ENCODE measurements at regions not wholly inside any gene's neighbourhood (a gene's known extent, or its start where the extent isn't known, plus 50 kb on each side); places are given as distances from the start of the nearest gene placed in this dataset.

GRCh38 chr20:19930426-19930825, 86.7 kb upstream of the NAA20 start:
- DNase-seq (ENCODE audit: low read depth, low spot score) = no peak
- in situ Hi-C loops (cut with HindIII; ENCODE audit: low pct_unique_long_range_greater_than_20kb, low sequenced_read_pairs) = no loop called here

DNA sequence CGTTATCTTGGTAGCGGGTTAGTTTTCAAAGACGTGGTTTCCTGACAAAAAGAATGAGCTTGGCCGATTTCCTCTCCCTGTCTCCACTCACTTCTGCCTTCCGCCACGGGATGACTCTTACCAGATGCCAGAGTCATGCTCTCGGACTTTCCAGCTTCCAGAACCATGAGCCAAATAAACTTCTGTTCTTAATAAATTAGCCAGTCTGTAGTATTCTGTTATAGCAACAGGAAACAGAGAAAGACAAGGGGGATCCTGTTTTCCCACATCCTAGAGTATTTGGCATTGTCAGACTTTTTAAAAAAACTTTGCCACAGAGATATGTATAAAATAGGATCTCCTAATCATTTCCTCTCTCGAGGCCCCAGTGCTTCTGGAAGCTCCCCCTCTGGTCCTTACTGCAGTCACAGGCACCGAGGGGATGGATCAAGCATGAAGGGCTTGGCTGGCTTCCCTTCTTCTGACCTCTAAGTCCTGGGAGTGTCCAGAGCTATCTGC, 84.9 kb upstream of the NAA20 start:
- DNase-seq (ENCODE audit: low read depth, low spot score) = no peak
- in situ Hi-C loops (cut with HindIII; ENCODE audit: low pct_unique_long_range_greater_than_20kb, low sequenced_read_pairs) = no loop called here

DNA sequence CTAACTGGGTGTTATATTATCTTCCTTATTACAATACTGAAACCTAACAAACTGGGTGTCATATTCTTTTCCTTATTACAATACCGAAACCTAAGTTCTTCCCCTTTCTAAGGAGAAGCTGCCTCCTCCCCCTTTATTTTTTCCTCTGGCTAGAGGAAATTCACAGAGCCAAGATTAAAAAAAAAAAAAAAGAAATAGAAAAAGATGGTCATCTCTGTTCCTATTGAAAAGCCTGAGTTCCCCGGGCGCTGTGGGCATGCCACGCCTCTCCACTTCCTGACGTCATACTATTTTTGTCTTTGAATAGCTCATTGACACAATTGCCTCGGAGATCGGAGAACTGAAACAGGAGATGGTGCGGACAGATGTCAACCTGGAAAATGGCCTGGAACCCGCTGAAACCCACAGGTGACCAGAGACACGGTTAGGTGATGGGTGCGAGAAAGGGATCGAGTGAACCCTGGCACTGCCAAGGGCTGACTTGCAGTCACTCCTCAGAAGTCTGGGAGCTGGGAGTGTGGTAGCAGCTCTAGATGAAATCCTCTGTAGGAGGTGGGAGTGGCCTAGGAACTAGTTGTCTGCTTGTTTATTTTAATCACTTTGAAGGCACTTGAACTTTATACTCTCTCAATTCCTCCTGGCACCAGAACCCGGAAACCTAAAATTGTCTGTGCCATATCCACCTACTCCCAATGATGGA, 82.2 kb upstream of the NAA20 start:
- peak; percentile 58 for DNase-seq (ENCODE audit: low read depth, low spot score)
- in situ Hi-C loops (cut with HindIII; ENCODE audit: low pct_unique_long_range_greater_than_20kb, low sequenced_read_pairs) = no loop called here

GRCh38 chr20:19935842-19936241, 81.3 kb upstream of the NAA20 start:
- DNase-seq (ENCODE audit: low read depth, low spot score) = no peak
- in situ Hi-C loops (cut with HindIII; ENCODE audit: low pct_unique_long_range_greater_than_20kb, low sequenced_read_pairs) = no loop called here

DNA sequence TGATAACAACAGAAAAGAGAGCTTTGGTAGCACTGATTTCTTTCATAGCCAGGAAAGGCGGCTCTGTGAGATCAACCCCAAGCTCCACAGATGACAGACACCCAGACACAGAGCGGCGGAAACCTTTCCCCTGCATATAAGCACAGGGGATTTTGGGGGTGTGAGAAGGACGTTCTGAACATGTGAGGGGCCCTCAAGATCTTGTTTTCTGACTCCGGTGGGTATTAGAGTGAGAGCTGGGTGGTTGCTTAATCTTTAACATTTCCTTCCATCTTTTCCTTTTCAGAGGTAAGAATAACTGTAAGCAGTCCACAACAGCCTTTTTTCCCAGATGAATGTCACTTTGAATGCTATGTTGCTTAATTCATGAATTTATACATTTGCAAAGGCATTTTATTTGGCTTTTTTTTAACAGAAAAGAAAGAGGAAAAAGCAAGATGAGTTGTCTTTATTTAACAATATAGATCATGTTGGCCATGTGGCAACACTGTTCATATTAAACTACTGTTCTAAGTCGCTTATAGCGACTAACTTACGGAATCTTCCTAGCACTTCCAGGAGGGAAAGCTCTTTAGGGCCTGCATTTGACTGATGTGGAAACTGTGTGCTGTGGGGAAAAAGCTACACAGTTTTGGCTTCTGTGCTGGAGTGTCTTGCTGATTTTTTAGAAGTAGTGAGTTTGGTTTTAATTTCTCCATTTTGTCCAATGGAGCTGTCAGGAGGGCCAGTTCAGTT, 80.5 kb upstream of the NAA20 start:
- in situ Hi-C loops (cut with HindIII; ENCODE audit: low pct_unique_long_range_greater_than_20kb, low sequenced_read_pairs) = no loop called here
- no peak for DNase-seq (ENCODE audit: low read depth, low spot score)

- in situ Hi-C loops (cut with HindIII; ENCODE audit: low pct_unique_long_range_greater_than_20kb, low sequenced_read_pairs) = no loop called here
- no peak for DNase-seq (ENCODE audit: low read depth, low spot score)
Observed at GRCh38 chr20:19937218-19937617, 79.9 kb upstream of the NAA20 start.

DNA sequence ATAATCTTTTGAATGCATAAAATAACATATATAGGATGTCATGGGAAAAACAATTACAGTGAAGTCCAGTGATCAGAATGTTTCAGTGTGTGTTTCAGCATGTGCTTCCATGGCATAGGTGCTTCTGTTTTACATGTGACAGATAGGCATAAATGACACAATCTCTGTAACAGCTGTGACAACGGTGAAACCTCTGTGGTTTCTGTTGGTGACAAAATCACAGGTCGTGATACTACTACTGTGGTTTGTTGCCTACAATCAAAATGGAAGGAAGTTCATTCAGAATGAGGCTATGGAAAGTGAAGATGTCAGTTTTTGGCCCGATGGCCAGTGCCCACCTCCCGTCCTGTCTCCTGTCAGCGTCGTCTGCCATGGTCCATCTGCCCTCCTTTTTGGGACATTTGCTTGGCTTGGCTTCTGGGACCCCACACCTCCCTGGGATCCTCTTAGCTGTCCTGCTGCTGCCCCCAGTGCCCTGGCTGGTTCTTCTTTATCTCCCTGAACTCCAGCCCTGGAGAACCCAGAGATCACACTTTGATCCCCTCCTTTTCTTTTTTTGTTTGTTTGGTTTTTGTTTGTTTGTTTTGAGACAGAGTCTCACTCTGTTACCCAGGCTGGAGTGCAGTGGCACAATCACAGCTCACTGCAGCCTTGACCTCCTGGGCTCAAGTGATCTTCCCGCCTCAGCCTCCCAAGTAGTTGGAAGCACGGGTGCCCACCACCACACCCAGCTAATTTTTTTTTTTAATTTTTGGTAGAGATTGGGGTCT, 79.3 kb upstream of the NAA20 start:
- in situ Hi-C loops (cut with HindIII; ENCODE audit: low pct_unique_long_range_greater_than_20kb, low sequenced_read_pairs) = no loop called here

GRCh38 chr20:19938421-19939090, 78.6 kb upstream of the NAA20 start:
- no peak for DNase-seq (ENCODE audit: low read depth, low spot score)
- in situ Hi-C loops (cut with HindIII; ENCODE audit: low pct_unique_long_range_greater_than_20kb, low sequenced_read_pairs) = no loop called here

More for the DNA sequence above, 79.3 kb upstream of the NAA20 start:
- DNase-seq (ENCODE audit: low read depth, low spot score) = no peak

- no peak for DNase-seq (ENCODE audit: low read depth, low spot score)
- in situ Hi-C loops (cut with HindIII; ENCODE audit: low pct_unique_long_range_greater_than_20kb, low sequenced_read_pairs) = no loop called here
Observed at GRCh38 chr20:19940988-19941460, 76.1 kb upstream of the NAA20 start.

DNA sequence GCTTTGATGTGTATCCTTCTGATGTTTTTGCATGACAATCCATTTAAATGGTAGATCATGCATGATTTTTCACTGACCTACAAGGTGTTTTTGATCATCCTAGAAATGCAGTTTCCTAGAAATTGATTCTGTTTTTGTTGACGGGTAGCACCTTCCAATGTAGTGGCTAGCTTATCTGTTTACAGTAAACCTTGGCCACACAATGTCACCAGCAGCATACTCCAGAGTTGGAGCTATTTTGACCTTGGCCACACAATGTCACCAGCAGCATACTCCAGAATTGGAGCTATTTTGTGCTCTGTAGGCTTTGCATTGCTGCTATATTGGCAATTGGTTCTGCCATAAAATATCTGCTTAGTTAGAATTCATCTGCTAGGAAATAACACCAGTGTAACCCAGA, 74.6 kb upstream of the NAA20 start:
- in situ Hi-C loops (cut with HindIII; ENCODE audit: low pct_unique_long_range_greater_than_20kb, low sequenced_read_pairs) = no loop called here
- DNase-seq (ENCODE audit: low read depth, low spot score) = no peak

DNA sequence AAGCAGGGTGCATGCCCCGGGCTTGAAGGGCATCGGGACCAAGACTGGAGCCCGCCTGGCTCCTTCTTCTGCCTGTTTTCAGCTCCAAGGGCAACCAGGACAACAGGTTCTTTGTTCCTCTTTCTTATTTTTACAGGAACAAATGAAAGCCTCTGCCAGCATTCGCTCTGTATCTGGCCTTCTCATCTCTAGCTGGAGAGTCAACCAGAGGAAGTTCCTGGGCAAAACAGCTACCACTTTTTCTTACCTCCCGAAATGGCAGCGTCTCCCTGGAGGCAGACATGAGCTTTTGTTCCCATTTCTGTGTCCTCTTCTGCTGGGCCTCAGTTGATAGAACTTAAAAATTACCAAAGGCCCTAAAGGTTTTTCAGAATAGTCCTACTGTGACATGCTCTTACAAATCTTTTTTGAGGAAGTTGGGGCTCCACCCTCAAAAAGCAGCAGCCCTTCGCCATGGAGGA, 74.1 kb upstream of the NAA20 start:
- peak; percentile 58 for DNase-seq (ENCODE audit: low read depth, low spot score)
- in situ Hi-C loops (cut with HindIII; ENCODE audit: low pct_unique_long_range_greater_than_20kb, low sequenced_read_pairs) = no loop called here

GRCh38 chr20:19944772-19945459, 72.2 kb upstream of the NAA20 start:
- in situ Hi-C loops (cut with HindIII; ENCODE audit: low pct_unique_long_range_greater_than_20kb, low sequenced_read_pairs) = no loop called here
- no peak for DNase-seq (ENCODE audit: low read depth, low spot score)

- in situ Hi-C loops (cut with HindIII; ENCODE audit: low pct_unique_long_range_greater_than_20kb, low sequenced_read_pairs) = no loop called here
Observed at GRCh38 chr20:19945732-19946670, 71.2 kb upstream of the NAA20 start.

DNA sequence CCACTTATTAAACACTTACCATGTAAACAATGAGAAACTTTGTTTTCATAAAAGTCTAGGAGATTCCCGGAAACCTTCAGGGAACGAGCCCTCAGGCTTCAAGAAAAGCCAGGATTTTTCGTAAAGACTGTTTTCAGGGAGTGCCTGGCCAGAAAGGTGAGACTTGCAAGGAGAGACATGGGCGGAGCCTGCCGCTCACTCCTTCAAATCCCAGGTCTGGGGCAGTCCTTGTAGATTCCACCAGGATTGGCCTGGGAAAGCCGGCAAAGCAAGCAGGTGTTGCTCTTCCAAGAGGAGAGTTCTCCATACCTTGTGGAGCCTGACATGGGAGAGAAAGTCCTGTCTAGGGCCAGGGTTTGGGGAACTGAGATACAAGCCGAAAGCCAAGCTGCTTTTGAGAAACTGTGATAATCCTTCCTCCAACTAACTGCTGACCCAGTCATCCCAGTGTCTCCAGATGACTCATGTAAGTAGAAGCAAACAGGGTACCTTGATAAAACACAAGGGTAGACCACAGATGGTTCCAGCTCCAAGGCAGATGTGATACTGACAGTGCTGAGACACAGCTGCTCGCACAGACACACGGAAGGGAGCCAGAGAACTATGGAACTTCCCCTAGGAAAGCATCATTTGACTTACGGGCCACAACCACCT, 69.4 kb upstream of the NAA20 start:
- peak; percentile 20 for DNase-seq (ENCODE audit: low read depth, low spot score)
- in situ Hi-C loops (cut with HindIII; ENCODE audit: low pct_unique_long_range_greater_than_20kb, low sequenced_read_pairs) = no loop called here

More at GRCh38 chr20:19945732-19946670, 71.2 kb upstream of the NAA20 start:
- DNase-seq (ENCODE audit: low read depth, low spot score) = no peak

- DNase-seq (ENCODE audit: low read depth, low spot score) = no peak
- in situ Hi-C loops (cut with HindIII; ENCODE audit: low pct_unique_long_range_greater_than_20kb, low sequenced_read_pairs) = no loop called here
Observed at GRCh38 chr20:19949195-19949867, 67.8 kb upstream of the NAA20 start.
